Calu3 (cell line): ENCODE measurements at regions not wholly inside any gene's neighbourhood (a gene's known extent, or its start where the extent isn't known, plus 50 kb on each side); places are given as distances from the start of the nearest gene placed in this dataset.
"Not testable (repeated sequence)": the region's sequence is repeated elsewhere in the genome, so short reads cannot be mapped to it uniquely, and the experiment has no call there.

Experiments
- BruUV-seq: library from RNA; stranded (reverse); fragments of 400-500 nt; replicated peaks from 2 replicates; lab custom pipeline; 2021; lab: Mats Ljungman, UMichigan
- CTCF ChIA-PET: fragments of 300-600 bp; sonication (Branson Sonifier 250); formaldehyde crosslinking; loops from one replicate; lab custom pipeline; 2022; ENCODE audit warnings: antibody characterized with exemption; lab: Charles Lee
- DNase-seq: peaks from one replicate; pipeline ENCODE4 v3.0.0; 2022
- H3K27ac Mint-ChIP-seq: one replicate; pipeline ENCODE4 v1.8.0; 2022; ENCODE audit warnings: mixed read lengths; ENCODE audit not compliant: unreplicated experiment
- H3K27me3 Mint-ChIP-seq: one replicate; pipeline ENCODE4 v1.8.0; 2022; ENCODE audit warnings: mixed read lengths; ENCODE audit not compliant: unreplicated experiment
- H3K36me3 Mint-ChIP-seq: one replicate; pipeline ENCODE4 v1.8.0; 2022; ENCODE audit warnings: mild to moderate bottlenecking, moderate library complexity, mixed read lengths; ENCODE audit not compliant: insufficient read depth, unreplicated experiment
- H3K4me1 Mint-ChIP-seq: one replicate; pipeline ENCODE4 v1.8.0; 2022; ENCODE audit warnings: mild to moderate bottlenecking, low read depth, mixed read lengths; ENCODE audit not compliant: unreplicated experiment
- H3K4me3 Mint-ChIP-seq: one replicate; pipeline ENCODE4 v1.8.0; 2022; ENCODE audit warnings: mild to moderate bottlenecking, low read depth, moderate library complexity, mixed read lengths; ENCODE audit not compliant: unreplicated experiment
- H3K9me3 Mint-ChIP-seq: one replicate; pipeline ENCODE4 v1.8.0; 2022; ENCODE audit warnings: low read depth, mixed read lengths; ENCODE audit not compliant: unreplicated experiment
- intact Hi-C: fragments of 100-400 bp; cut with micrococcal nuclease; formaldehyde crosslinking; loops from one replicate; pipeline ENCODE4 v1.10.0; 2022; ENCODE audit not compliant: unreplicated experiment
- TF ChIP-seq, protein P1 (sequence below): fragments of 200-600 bp; IDR thresholded peaks from one replicate; pipeline ENCODE4 v1.8.0; 2022; ENCODE audit warnings: antibody characterized with exemption; ENCODE audit not compliant: unreplicated experiment

DNA sequence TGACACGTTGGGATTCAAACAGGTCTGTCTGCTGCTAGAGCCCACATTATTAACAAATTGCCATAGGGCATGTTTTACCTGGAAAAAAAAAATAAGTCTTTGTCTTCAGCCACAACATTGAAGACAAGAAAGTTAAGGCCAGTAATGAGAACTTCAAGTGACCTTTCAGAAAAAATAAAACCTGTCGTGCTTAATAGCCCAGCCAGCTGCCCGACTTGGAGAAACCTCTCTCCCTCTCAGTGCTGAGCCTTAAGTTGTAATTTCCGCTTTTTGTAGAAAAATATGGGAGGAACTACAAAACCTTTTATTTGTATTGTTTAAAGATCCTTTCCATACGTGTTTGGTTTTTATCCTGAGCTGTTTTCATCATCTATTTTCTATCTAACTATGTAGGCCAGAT, 454.3 kb upstream of the SLITRK6 start:
- H3K9me3 Mint-ChIP-seq, H3K4me3 Mint-ChIP-seq, H3K27me3 Mint-ChIP-seq, BruUV-seq, H3K27ac Mint-ChIP-seq, H3K36me3 Mint-ChIP-seq, DNase-seq, H3K4me1 Mint-ChIP-seq, intact Hi-C loops, CTCF ChIA-PET: not testable (repeated sequence)

DNA sequence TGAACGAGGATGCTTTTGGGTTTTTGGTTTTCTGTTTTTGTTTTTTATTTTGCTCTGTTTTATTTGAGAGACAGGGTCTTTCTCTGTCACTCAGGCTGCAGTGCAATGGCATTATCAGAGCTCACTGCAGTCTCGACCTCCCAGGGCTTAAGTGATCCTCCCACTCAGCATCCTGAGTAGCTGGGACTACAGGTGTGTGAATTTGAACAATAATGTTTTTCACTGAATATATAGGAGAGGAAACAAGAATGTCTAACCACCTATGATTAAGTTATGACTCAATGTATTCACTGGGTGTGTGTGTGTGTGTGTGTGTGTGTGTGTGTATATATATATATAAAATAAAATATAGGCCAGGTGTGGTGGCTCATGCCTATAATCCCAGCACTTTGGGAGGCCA, 456.6 kb upstream of the SLITRK6 start:
- H3K27me3 Mint-ChIP-seq, intact Hi-C loops, DNase-seq, H3K36me3 Mint-ChIP-seq, BruUV-seq, H3K4me1 Mint-ChIP-seq, H3K27ac Mint-ChIP-seq, CTCF ChIA-PET, H3K9me3 Mint-ChIP-seq, H3K4me3 Mint-ChIP-seq: not testable (repeated sequence)

DNA sequence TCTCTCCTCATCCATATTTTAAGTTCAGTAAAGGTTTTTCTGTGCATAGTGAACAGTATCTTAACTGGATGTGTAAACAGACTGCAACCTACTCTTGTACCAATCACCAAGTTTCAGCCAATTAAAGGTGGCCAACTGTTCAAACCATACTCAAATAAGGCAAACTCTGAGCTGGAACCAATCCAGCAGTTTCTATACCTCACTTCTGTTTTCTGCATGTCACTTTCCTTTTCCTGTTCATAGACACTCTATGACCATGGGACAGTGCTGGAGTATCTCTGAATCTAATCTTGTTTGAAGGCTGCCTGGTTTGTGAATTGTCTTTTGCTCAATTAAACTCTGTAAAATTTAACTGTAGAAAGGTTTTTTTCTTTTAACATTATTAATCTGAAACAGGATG, 470.3 kb upstream of the SLITRK6 start:
- CTCF ChIA-PET: no interaction called here
- H3K9me3 Mint-ChIP-seq: no peaks in the 10 kb centered on the region
- DNase-seq: no peak
- H3K4me1 Mint-ChIP-seq: no peaks in the 10 kb centered on the region
- TF ChIP-seq, protein P1, sequence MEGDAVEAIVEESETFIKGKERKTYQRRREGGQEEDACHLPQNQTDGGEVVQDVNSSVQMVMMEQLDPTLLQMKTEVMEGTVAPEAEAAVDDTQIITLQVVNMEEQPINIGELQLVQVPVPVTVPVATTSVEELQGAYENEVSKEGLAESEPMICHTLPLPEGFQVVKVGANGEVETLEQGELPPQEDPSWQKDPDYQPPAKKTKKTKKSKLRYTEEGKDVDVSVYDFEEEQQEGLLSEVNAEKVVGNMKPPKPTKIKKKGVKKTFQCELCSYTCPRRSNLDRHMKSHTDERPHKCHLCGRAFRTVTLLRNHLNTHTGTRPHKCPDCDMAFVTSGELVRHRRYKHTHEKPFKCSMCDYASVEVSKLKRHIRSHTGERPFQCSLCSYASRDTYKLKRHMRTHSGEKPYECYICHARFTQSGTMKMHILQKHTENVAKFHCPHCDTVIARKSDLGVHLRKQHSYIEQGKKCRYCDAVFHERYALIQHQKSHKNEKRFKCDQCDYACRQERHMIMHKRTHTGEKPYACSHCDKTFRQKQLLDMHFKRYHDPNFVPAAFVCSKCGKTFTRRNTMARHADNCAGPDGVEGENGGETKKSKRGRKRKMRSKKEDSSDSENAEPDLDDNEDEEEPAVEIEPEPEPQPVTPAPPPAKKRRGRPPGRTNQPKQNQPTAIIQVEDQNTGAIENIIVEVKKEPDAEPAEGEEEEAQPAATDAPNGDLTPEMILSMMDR: no peak
- H3K27me3 Mint-ChIP-seq: no peaks in the 10 kb centered on the region
- H3K36me3 Mint-ChIP-seq: no peaks in the 10 kb centered on the region
- intact Hi-C loops: no loop called here
- no peak overlapping the region for H3K27ac Mint-ChIP-seq
- no peak overlapping the region for H3K4me3 Mint-ChIP-seq
- no TSS peak for BruUV-seq

DNA sequence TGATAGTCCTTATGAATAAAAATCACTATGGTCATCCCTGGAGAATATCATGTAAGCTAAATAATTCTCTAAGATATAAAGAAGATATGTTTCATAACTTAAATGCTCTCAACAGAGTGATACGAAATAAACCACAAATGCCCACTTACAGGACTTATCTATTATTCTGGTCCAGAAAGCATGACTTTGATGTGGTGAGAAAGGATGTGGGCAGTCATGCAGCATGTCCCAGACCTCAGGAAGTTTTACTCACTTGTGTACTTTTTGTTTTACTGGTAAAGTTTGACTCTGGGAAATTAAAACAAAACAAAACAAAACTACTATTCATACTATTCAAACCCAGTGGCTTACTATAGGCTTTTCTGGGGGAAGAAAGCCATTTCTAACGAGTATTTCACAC, 483.2 kb upstream of the SLITRK6 start:
- CTCF ChIA-PET: no interaction called here
- Mint-ChIP-seq H3K4me1 (no peaks in the 10 kb centered on the region), H3K27ac (no peak overlapping the region), H3K36me3 (no peaks in the 10 kb centered on the region), H3K4me3 (no peak overlapping the region), H3K27me3 (no peaks in the 10 kb centered on the region), H3K9me3 (no peaks in the 10 kb centered on the region)
- no TSS peak for BruUV-seq
- DNase-seq: no peak
- TF ChIP-seq, protein P1: no peak
- intact Hi-C loops: no loop called here

DNA sequence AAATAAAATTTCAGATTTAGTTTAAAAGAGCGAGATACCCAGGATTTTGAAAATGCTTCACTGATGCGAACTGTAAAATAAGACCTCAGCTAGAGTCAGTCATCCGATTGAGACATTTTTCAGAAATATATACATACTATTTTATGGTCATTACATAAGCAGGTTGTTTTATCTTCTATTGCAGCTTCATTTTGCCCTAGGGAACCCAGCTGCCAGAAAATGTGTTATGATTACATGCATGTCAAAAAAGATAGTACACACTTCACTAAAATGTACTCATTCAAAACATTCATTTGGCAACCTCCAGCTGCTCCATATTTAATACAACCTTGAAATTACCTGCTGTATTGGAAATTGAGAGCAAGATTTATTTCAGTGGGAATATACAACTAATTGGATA, 483.8 kb upstream of the SLITRK6 start:
- no TSS peak for BruUV-seq
- no peaks in the 10 kb centered on the region for H3K27me3 Mint-ChIP-seq
- H3K9me3 Mint-ChIP-seq: no peaks in the 10 kb centered on the region
- intact Hi-C loops: no loop called here
- no peak overlapping the region for H3K4me3 Mint-ChIP-seq
- no peak for DNase-seq
- H3K36me3 Mint-ChIP-seq: no peaks in the 10 kb centered on the region
- no peaks in the 10 kb centered on the region for H3K4me1 Mint-ChIP-seq
- no peak overlapping the region for H3K27ac Mint-ChIP-seq
- CTCF ChIA-PET: no interaction called here
- TF ChIP-seq, protein P1: no peak
